ENCODE measurements at regions not wholly inside any gene's neighbourhood (a gene's known extent, or its start where the extent isn't known, plus 50 kb on each side); places are given as distances from the start of the nearest gene placed in this dataset.

GRCh38 chr9:110036286-110036685 lies 171.7 kb downstream of the C9orf152 start:
- H3K4me2 ChIP-seq (ENCODE audit: low read length): no peak overlapping the region
- no peaks in the 10 kb centered on the region for H4K20me1 ChIP-seq (ENCODE audit: insufficient read depth, low read length)
- no peaks in the 10 kb centered on the region for H3K4me1 ChIP-seq (ENCODE audit: insufficient read depth, low read length, severe bottlenecking)
- no peaks in the 10 kb centered on the region for H3F3A ChIP-seq (ENCODE audit: insufficient read depth, low read length)
- no peaks in the 10 kb centered on the region for H3K79me2 ChIP-seq (ENCODE audit: insufficient read depth, low read length)
- no peak overlapping the region for H3K4me3 ChIP-seq (ENCODE audit: low read depth, low read length, poor library complexity, severe bottlenecking)
- no peaks in the 10 kb centered on the region for H3K27me3 ChIP-seq (ENCODE audit: insufficient read depth, low read length)
- no peak overlapping the region for H3K27ac ChIP-seq (ENCODE audit: low read depth, low read length, poor library complexity, severe bottlenecking)
- no peak overlapping the region for H2AFZ ChIP-seq (ENCODE audit: low read length)
- TF ChIP-seq, protein P1, sequence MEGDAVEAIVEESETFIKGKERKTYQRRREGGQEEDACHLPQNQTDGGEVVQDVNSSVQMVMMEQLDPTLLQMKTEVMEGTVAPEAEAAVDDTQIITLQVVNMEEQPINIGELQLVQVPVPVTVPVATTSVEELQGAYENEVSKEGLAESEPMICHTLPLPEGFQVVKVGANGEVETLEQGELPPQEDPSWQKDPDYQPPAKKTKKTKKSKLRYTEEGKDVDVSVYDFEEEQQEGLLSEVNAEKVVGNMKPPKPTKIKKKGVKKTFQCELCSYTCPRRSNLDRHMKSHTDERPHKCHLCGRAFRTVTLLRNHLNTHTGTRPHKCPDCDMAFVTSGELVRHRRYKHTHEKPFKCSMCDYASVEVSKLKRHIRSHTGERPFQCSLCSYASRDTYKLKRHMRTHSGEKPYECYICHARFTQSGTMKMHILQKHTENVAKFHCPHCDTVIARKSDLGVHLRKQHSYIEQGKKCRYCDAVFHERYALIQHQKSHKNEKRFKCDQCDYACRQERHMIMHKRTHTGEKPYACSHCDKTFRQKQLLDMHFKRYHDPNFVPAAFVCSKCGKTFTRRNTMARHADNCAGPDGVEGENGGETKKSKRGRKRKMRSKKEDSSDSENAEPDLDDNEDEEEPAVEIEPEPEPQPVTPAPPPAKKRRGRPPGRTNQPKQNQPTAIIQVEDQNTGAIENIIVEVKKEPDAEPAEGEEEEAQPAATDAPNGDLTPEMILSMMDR (IDR thresholded peaks at IDR 0.05; ENCODE audit: low read length): no peak
- H3K9ac ChIP-seq (ENCODE audit: low read length): no peak overlapping the region
- no peaks in the 10 kb centered on the region for H3K9me3 ChIP-seq (ENCODE audit: low read length)
- H3K9me2 ChIP-seq (ENCODE audit: low read depth, low read length): no peaks in the 10 kb centered on the region
- H3K36me3 ChIP-seq (ENCODE audit: insufficient read depth, low read length): no peaks in the 10 kb centered on the region

DNA sequence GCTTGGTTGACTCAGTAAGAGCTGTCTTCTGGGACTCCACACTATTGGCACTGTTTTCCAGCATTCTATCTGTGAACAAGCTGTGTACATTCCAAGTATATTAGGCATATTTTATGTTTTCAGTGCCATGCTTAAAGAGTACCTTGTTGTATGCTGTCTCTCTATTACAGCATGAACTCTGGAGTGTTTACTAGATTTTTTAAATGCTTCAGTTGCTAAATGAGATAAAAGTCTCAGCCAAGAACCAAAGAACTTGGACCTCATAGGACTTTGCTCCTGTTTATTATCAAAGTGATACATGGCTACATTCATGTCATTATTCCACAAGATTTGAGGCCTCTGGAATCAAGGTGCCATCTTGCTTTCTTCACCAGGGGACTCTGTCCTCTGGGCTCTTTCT lies 167.2 kb downstream of the C9orf152 start:
- Histone ChIP-seq H3K79me2 (ENCODE audit: insufficient read depth, low read length) (no peaks in the 10 kb centered on the region), H3K4me3 (ENCODE audit: low read depth, low read length, poor library complexity, severe bottlenecking) (no peak overlapping the region), H3K9me2 (ENCODE audit: low read depth, low read length) (no peaks in the 10 kb centered on the region), H3K4me2 (ENCODE audit: low read length) (no peak overlapping the region), H3F3A (ENCODE audit: insufficient read depth, low read length) (no peaks in the 10 kb centered on the region), H3K27me3 (ENCODE audit: insufficient read depth, low read length) (no peaks in the 10 kb centered on the region), H3K4me1 (ENCODE audit: insufficient read depth, low read length, severe bottlenecking) (no peaks in the 10 kb centered on the region), H3K27ac (ENCODE audit: low read depth, low read length, poor library complexity, severe bottlenecking) (no peak overlapping the region), H2AFZ (ENCODE audit: low read length) (no peak overlapping the region), H3K9me3 (ENCODE audit: low read length) (no peaks in the 10 kb centered on the region), H3K9ac (ENCODE audit: low read length) (no peak overlapping the region), H3K36me3 (ENCODE audit: insufficient read depth, low read length) (no peaks in the 10 kb centered on the region), H4K20me1 (ENCODE audit: insufficient read depth, low read length) (no peaks in the 10 kb centered on the region)
- no peak for TF ChIP-seq EZH2 (IDR thresholded peaks at IDR 0.05; ENCODE audit: borderline replicate concordance, low read length)
- TF ChIP-seq, protein P1 (IDR thresholded peaks at IDR 0.05; ENCODE audit: low read length): no peak

- H3K27ac ChIP-seq (ENCODE audit: low read depth, low read length, poor library complexity, severe bottlenecking): no peak overlapping the region
- TF ChIP-seq EZH2 (IDR thresholded peaks at IDR 0.05; ENCODE audit: borderline replicate concordance, low read length): no peak
- TF ChIP-seq, protein P1 (IDR thresholded peaks at IDR 0.05; ENCODE audit: low read length): no peak
- H3K4me2 ChIP-seq (ENCODE audit: low read length): no peak overlapping the region
- H4K20me1 ChIP-seq (ENCODE audit: insufficient read depth, low read length): no peaks in the 10 kb centered on the region
- no peaks in the 10 kb centered on the region for H3K79me2 ChIP-seq (ENCODE audit: insufficient read depth, low read length)
- no peaks in the 10 kb centered on the region for H3K27me3 ChIP-seq (ENCODE audit: insufficient read depth, low read length)
- H2AFZ ChIP-seq (ENCODE audit: low read length): no peak overlapping the region
- no peaks in the 10 kb centered on the region for H3K4me1 ChIP-seq (ENCODE audit: insufficient read depth, low read length, severe bottlenecking)
- no peaks in the 10 kb centered on the region for H3K9me3 ChIP-seq (ENCODE audit: low read length)
- H3K36me3 ChIP-seq (ENCODE audit: insufficient read depth, low read length): no peaks in the 10 kb centered on the region
- no peaks in the 10 kb centered on the region for H3K9me2 ChIP-seq (ENCODE audit: low read depth, low read length)
- no peak overlapping the region for H3K9ac ChIP-seq (ENCODE audit: low read length)
- no peaks in the 10 kb centered on the region for H3F3A ChIP-seq (ENCODE audit: insufficient read depth, low read length)
- no peak overlapping the region for H3K4me3 ChIP-seq (ENCODE audit: low read depth, low read length, poor library complexity, severe bottlenecking)
Measured at GRCh38 chr9:110041452-110041851, 166.5 kb downstream of the C9orf152 start.
